Thoracic aorta (tissue), 2 donors: ENCODE measurements at regions not wholly inside any gene's neighbourhood (a gene's known extent, or its start where the extent isn't known, plus 50 kb on each side); places are given as distances from the start of the nearest gene placed in this dataset.

Experiments used
- ATAC-seq: fragments of 150-250 bp; one replicate; pipeline ENCODE4 v1.8.0; 2017; ENCODE audit warnings: low read depth; ENCODE audit not compliant: insufficient number of reproducible peaks, low FRiP score
- DNase-seq: peaks from one replicate; pipeline ENCODE4 v3.0.0-alpha.2; 2020; ENCODE audit warnings: low spot score
- H3K27ac ChIP-seq, 2 donors: fragments of 200-600 bp; sonication (generic); 1 replicate in 1 of 2; 2 replicates in 1 of 2; pipeline ENCODE4 v1.5.1; 2016; ENCODE audit warnings: mild to moderate bottlenecking in 2 of 2, moderate library complexity in 2 of 2
- H3K27me3 ChIP-seq: fragments of 200-600 bp; sonication (generic); replicated peaks from 2 replicates; pipeline ENCODE4 v1.6.0; 2016; ENCODE audit warnings: mild to moderate bottlenecking; ENCODE audit not compliant: insufficient read depth
- H3K36me3 ChIP-seq: fragments of 200-600 bp; sonication (generic); one replicate; pipeline ENCODE4 v1.5.1; 2016
- H3K4me1 ChIP-seq, 2 donors: fragments of 200-600 bp; sonication (generic); 1 replicate in 1 of 2; 2 replicates in 1 of 2; pipeline versions ENCODE4 v1.5.1 to v1.6.0; 2016; ENCODE audit warnings: low read depth in 2 of 2, mild to moderate bottlenecking in 1 of 2; ENCODE audit not compliant: control insufficient read depth in 1 of 2
- H3K4me3 ChIP-seq: fragments of 200-600 bp; sonication (generic); 2 replicates; pipeline ENCODE4 v1.5.1; 2016; ENCODE audit warnings: mild to moderate bottlenecking
- H3K9me3 ChIP-seq: fragments of 200-600 bp; sonication (generic); 2 replicates; pipeline ENCODE4 v1.5.1; 2016
- TF ChIP-seq, protein P1 (sequence below): fragments of 200-600 bp; sonication (generic); IDR thresholded peaks from one replicate; pipeline ENCODE4 v1.5.1; 2019; ENCODE audit warnings: antibody characterized with exemption

DNA sequence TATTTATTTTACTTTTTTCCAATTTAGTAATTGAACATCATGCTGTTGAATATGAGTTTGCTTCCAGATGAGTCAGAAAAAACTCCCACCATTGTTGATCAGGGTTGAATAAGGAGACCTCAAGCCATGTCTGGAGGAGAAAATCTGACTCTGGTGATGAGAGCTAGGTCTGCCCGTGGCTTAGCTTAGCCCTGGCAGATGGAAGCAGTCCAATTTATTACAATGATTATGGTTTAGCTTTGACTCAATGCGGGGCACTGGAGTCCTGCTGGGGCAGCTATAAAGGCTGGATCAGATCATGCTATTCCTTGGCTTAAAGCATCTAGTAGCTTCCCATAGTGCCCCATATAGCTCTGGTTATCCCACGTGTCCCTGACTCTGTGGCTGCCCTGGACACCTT lies 506.5 kb downstream of the MN1 start:
- Histone ChIP-seq H3K27me3 (no peaks in the 10 kb centered on the region), H3K27ac (no peak overlapping the region), H3K4me1 (no peaks in the 10 kb centered on the region), H3K9me3 (no peaks in the 10 kb centered on the region), H3K4me3 (no peak overlapping the region), H3K36me3 (no peaks in the 10 kb centered on the region)
- TF ChIP-seq, protein P1, sequence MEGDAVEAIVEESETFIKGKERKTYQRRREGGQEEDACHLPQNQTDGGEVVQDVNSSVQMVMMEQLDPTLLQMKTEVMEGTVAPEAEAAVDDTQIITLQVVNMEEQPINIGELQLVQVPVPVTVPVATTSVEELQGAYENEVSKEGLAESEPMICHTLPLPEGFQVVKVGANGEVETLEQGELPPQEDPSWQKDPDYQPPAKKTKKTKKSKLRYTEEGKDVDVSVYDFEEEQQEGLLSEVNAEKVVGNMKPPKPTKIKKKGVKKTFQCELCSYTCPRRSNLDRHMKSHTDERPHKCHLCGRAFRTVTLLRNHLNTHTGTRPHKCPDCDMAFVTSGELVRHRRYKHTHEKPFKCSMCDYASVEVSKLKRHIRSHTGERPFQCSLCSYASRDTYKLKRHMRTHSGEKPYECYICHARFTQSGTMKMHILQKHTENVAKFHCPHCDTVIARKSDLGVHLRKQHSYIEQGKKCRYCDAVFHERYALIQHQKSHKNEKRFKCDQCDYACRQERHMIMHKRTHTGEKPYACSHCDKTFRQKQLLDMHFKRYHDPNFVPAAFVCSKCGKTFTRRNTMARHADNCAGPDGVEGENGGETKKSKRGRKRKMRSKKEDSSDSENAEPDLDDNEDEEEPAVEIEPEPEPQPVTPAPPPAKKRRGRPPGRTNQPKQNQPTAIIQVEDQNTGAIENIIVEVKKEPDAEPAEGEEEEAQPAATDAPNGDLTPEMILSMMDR, result no peak
- ATAC-seq (no peak), DNase-seq (no peak)

DNA sequence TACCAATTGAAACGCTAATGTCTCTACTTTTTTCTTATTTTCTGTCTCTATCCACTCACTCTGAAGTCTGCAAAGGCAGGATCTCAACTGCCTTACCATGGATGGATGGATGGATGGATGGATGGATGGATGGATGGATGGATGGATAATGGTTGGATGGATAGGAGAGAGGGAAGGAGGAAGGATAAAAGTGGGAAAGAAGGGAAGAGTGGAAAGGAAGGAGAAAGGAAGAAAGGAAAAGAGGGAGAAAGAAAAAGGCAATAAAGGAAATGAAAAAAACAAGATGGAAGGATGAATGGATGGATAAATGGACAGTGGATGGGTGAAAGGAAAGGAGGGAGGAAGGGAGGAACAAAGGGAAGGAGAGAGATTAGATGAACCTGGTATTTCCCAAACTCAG lies 506.0 kb downstream of the MN1 start:
- Histone ChIP-seq H3K27me3 (no peaks in the 10 kb centered on the region), H3K27ac (no peak overlapping the region), H3K4me3 (no peak overlapping the region), H3K4me1 (no peaks in the 10 kb centered on the region), H3K9me3 (no peaks in the 10 kb centered on the region), H3K36me3 (no peaks in the 10 kb centered on the region)
- ATAC-seq (no peak), DNase-seq (no peak)
- TF ChIP-seq, protein P1, result no peak

DNA sequence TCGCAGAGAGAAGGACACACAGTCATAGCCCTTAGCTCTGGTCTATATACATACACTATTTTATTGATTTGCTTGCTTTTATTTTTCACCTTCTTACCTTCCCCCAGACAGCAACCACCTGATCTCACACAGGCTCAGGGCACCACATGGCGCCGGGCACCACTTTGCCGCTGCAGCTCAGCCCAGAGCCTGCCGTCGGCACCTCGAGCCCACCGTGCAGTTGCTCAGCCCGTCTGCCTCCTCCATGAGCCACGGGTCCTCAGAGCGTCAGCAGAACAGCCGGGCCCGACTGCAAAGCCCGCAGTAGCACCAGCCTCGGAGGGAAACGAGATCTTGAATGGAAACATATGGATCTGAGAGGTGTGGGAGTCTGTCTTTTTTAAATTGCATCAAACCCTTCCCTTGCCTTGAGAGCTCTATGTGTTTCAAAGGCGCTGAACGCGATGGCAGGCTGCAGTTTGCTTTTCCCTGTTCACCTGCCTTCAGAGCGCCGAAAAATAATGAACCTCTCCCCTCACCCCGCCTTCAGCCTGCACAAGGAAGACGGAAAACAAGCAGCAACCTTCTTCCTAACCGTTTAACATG lies 505.4 kb downstream of the MN1 start:
- Histone ChIP-seq H3K27ac (no peak overlapping the region), H3K9me3 (no peaks in the 10 kb centered on the region), H3K4me3 (no peak overlapping the region), H3K36me3 (no peaks in the 10 kb centered on the region), H3K27me3 (no peaks in the 10 kb centered on the region), H3K4me1 (no peaks in the 10 kb centered on the region)
- no peak for ATAC-seq
- TF ChIP-seq, protein P1, result no peak
- DNase-seq, result no peak

DNA sequence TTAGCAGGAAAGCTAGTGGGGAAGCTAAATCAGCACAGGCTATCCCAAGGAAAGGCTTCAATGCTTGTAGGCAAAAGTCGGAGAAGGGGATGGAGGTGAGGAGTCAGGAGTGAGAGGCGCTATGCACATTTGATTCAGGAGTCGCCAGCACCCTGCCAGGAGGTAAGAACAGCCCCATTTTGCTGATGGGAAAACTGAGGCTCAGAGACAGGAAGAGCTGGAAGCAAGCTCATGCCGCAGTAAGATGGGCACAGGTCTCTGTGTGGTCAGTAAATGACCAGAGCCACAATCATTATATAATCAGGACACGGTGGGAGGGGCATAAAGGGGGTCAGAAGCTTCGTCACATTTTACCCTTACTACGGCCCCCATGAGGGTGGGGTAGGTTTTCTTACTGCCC lies 504.4 kb downstream of the MN1 start:
- Histone ChIP-seq H3K27ac (no peak overlapping the region), H3K4me1 (no peaks in the 10 kb centered on the region), H3K27me3 (no peaks in the 10 kb centered on the region), H3K4me3 (no peak overlapping the region), H3K36me3 (no peaks in the 10 kb centered on the region), H3K9me3 (no peaks in the 10 kb centered on the region)
- no peak for DNase-seq
- TF ChIP-seq, protein P1, result no peak
- ATAC-seq, result no peak

DNA sequence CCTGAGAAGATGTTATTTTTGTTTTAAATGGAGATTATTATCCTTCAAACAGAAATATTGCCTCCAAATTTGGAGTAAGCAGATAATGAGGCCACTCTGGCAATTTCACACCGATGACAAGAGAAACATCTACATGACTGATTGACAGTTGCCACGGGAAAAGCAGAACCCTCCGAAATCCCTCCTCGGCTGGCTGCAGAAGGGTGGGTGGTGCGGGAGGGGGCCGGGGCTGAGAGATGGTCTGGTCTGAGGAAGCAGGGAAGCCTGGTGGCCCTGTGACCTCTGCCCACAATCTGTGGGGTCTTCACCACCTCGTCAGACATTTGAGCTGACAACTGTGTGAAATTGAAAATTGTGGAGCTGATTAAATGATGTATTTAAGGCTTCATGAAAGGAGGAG lies 503.2 kb downstream of the MN1 start:
- no peaks in the 10 kb centered on the region for H3K9me3 ChIP-seq
- DNase-seq (no peak), ATAC-seq (no peak)
- H3K4me1 ChIP-seq, result no peaks in the 10 kb centered on the region
- H3K27ac ChIP-seq, result no peak overlapping the region
- TF ChIP-seq, protein P1, result no peak
- no peak overlapping the region for H3K4me3 ChIP-seq
- no peaks in the 10 kb centered on the region for H3K36me3 ChIP-seq
- H3K27me3 ChIP-seq, result no peaks in the 10 kb centered on the region
